OCI-LY3 (cell line): ENCODE measurements at regions not wholly inside any gene's neighbourhood (a gene's known extent, or its start where the extent isn't known, plus 50 kb on each side); places are given as distances from the start of the nearest gene placed in this dataset.

Experiments used
- H2AFZ ChIP-seq: fragments of 200-600, 300-600 bp; shearing (Covaris generic); 2 replicates; pipeline ENCODE4 v1.6.0; 2014; ENCODE audit warnings: antibody characterized with exemption, low read depth, low read length
- H3K27ac ChIP-seq: fragments of 200-600, 300-600 bp; sonication (generic); 2 replicates; pipeline ENCODE4 v1.5.1; 2014; ENCODE audit warnings: mild to moderate bottlenecking, low read length, moderate library complexity, mixed read lengths
- H3K27me3 ChIP-seq: fragments of 200-600, 300-600 bp; sonication (generic); 2 replicates; pipeline ENCODE4 v1.6.1; 2014; ENCODE audit warnings: low read depth, low read length, mixed read lengths
- H3K36me3 ChIP-seq: fragments of 200-600, 300-600 bp; sonication (generic); replicated peaks from 2 replicates; pipeline ENCODE3; 2014; ENCODE audit warnings: low read depth, low read length, mixed read lengths
- H3K4me1 ChIP-seq: fragments of 300-600, 200-600 bp; sonication (generic); 2 replicates; pipeline ENCODE4 v1.6.1; 2014; ENCODE audit warnings: low read length, mixed read lengths
- H3K4me2 ChIP-seq: fragments of 200-600, 300-600 bp; sonication (generic); 2 replicates; pipeline ENCODE4 v1.6.1; 2014; ENCODE audit warnings: low read length, mixed read lengths
- H3K4me3 ChIP-seq: fragments of 300-600, 200-600 bp; sonication (generic); 2 replicates; pipeline ENCODE4 v1.5.1; 2014; ENCODE audit warnings: antibody characterized with exemption, mild to moderate bottlenecking, low read length, moderate library complexity
- H3K79me2 ChIP-seq: fragments of 300-600, 200-600 bp; shearing (Covaris generic); 2 replicates; pipeline ENCODE4 v1.6.1; 2014; ENCODE audit warnings: mild to moderate bottlenecking, low read length, mixed read lengths
- H3K9ac ChIP-seq: fragments of 300-600, 200-600 bp; shearing (Covaris generic); 2 replicates; pipeline ENCODE4 v1.6.0; 2014; ENCODE audit warnings: mild to moderate bottlenecking, low read length, moderate library complexity
- H3K9me3 ChIP-seq: fragments of 200-600, 300-600 bp; shearing (Covaris generic); 2 replicates; pipeline ENCODE4 v1.6.1; 2014; ENCODE audit warnings: low read length, mixed read lengths; ENCODE audit not compliant: insufficient read depth
- H4K20me1 ChIP-seq: fragments of 200-600, 300-600 bp; sonication (generic); 2 replicates; pipeline ENCODE4 v1.6.1; 2016; ENCODE audit warnings: low read length, mixed read lengths; ENCODE audit not compliant: insufficient read depth
- CTCF ChIP-seq: fragments of 200-600, 300-600 bp; sonication (generic); IDR thresholded peaks from 2 replicates; pipeline ENCODE4 v1.5.1; 2014; ENCODE audit warnings: antibody characterized with exemption, low read length, low read depth
- EZH2phosphoT487 ChIP-seq: fragments of 200-600 bp; shearing (Covaris generic); IDR thresholded peaks from 2 replicates; pipeline ENCODE4 v1.6.1; 2018; ENCODE audit warnings: antibody characterized with exemption, mixed run types, low read depth

- no peaks in the 10 kb centered on the region for H3K79me2 ChIP-seq
- H3K4me2 ChIP-seq = no peak overlapping the region
- no peaks in the 10 kb centered on the region for H3K9me3 ChIP-seq
- H3K4me3 ChIP-seq = no peak overlapping the region
- H3K27ac ChIP-seq = no peak overlapping the region
- no peak overlapping the region for H3K9ac ChIP-seq
- H2AFZ ChIP-seq = no peak overlapping the region
- no peaks in the 10 kb centered on the region for H4K20me1 ChIP-seq
- H3K4me1 ChIP-seq = no peaks in the 10 kb centered on the region
- no peaks in the 10 kb centered on the region for H3K27me3 ChIP-seq
- no peaks in the 10 kb centered on the region for H3K36me3 ChIP-seq
- no peak for TF ChIP-seq EZH2phosphoT487
- TF ChIP-seq CTCF = no peak
These were observed 2120.5 kb downstream of the PCDH7 start for GRCh38 chr4:32840461-32841189.

GRCh38 chr4:32841217-32841616 is 2121.0 kb downstream of the PCDH7 start:
- Histone ChIP-seq H3K36me3 (no peaks in the 10 kb centered on the region), H3K9me3 (no peaks in the 10 kb centered on the region), H3K27me3 (no peaks in the 10 kb centered on the region), H3K79me2 (no peaks in the 10 kb centered on the region), H3K4me2 (no peak overlapping the region), H3K27ac (no peak overlapping the region), H2AFZ (no peak overlapping the region), H3K9ac (no peak overlapping the region), H3K4me1 (no peaks in the 10 kb centered on the region), H3K4me3 (no peak overlapping the region), H4K20me1 (no peaks in the 10 kb centered on the region)
- TF ChIP-seq EZH2phosphoT487 (no peak), CTCF (no peak)

- TF ChIP-seq CTCF = no peak
- TF ChIP-seq EZH2phosphoT487 = no peak
- Histone ChIP-seq H3K9ac (no peak overlapping the region), H3K27ac (no peak overlapping the region), H3K9me3 (no peaks in the 10 kb centered on the region), H3K36me3 (no peaks in the 10 kb centered on the region), H2AFZ (no peak overlapping the region), H3K79me2 (no peaks in the 10 kb centered on the region), H3K27me3 (no peaks in the 10 kb centered on the region), H3K4me2 (no peak overlapping the region), H3K4me3 (no peak overlapping the region), H4K20me1 (no peaks in the 10 kb centered on the region), H3K4me1 (no peaks in the 10 kb centered on the region)
These were observed 2127.3 kb downstream of the PCDH7 start for GRCh38 chr4:32847461-32847860.

- Histone ChIP-seq H3K9ac (no peak overlapping the region), H3K9me3 (no peaks in the 10 kb centered on the region), H3K4me3 (no peak overlapping the region), H3K4me1 (no peaks in the 10 kb centered on the region), H3K27ac (no peak overlapping the region), H3K4me2 (no peak overlapping the region), H3K36me3 (no peaks in the 10 kb centered on the region), H2AFZ (no peak overlapping the region), H3K79me2 (no peaks in the 10 kb centered on the region), H4K20me1 (no peaks in the 10 kb centered on the region), H3K27me3 (no peaks in the 10 kb centered on the region)
- TF ChIP-seq CTCF (no peak), EZH2phosphoT487 (no peak)
These were observed 2135.5 kb downstream of the PCDH7 start for GRCh38 chr4:32855622-32856021.
